GM15510 (cell line): ENCODE measurements at regions not wholly inside any gene's neighbourhood (a gene's known extent, or its start where the extent isn't known, plus 50 kb on each side); places are given as distances from the start of the nearest gene placed in this dataset.

ENCODE experiments used
- POLR2A ChIP-seq: IDR thresholded peaks from 3 replicates; pipeline ENCODE4 v1.6.1; 2011; ENCODE audit warnings: borderline replicate concordance; ENCODE audit not compliant: insufficient read length; ENCODE audit errors: extremely low read depth

- no peak for TF ChIP-seq POLR2A
These were observed 473.0 kb downstream of the CD83 start for GRCh38 chr6:14590586-14590985.

DNA sequence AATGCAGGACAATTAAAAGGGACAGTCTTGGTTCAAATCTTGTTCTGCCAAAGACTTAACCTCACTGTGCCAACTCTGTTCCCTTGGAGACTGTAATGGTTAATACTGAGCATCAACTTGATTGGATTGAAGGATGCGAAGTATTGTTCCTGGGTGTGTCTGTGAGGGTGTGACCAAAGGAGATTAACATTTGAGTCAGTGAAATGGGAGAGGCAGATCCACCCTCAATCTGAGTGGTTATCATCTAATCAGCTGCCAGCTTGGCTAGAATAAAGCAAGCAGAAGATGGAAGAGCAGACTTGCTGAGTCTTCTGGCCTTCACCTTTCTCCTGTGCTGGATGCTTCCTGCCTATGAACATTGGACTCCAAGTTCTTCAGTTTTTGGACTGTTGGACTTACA is 474.4 kb downstream of the CD83 start:
- no peak for TF ChIP-seq POLR2A

- no peak for TF ChIP-seq POLR2A
These were observed 475.7 kb downstream of the CD83 start for GRCh38 chr6:14593286-14593685.

DNA sequence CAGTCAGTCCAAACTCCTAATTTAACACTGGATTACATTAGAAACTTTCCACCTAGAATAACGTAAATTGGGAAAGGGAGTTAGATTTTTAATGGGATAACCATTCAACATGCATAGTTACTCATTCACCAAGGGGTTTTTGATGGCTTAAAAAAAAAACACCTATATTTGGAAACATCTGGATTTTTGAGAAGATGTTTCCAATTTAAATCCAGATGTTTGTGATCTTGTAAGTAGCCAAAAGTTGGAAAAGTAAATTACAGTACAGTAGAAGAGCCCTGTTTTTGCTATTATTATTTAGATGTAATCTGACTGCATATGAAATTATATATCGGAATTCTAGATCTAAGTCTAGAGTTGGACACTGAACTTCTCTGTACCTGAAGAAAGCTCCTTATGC is 478.2 kb downstream of the CD83 start:
- TF ChIP-seq POLR2A: no peak

DNA sequence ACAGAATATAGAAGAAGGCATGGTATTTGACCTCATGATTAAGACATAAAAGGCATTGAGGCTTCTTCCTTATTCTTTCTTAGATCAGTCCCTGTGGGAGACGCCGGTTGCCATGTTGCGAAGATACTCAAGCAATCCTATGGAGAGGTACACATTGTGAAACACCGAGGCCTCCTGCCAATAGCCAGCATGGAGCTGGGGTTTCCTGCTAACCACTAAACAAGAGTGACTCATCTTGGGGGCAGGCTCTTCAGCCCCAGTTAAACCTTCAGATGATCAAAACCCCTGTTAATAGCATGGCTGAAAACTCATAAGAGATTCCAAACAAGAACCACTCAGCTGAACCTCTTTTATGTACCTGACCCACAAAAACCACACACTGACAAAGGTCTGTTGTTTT is 478.8 kb downstream of the CD83 start:
- TF ChIP-seq POLR2A: no peak

DNA sequence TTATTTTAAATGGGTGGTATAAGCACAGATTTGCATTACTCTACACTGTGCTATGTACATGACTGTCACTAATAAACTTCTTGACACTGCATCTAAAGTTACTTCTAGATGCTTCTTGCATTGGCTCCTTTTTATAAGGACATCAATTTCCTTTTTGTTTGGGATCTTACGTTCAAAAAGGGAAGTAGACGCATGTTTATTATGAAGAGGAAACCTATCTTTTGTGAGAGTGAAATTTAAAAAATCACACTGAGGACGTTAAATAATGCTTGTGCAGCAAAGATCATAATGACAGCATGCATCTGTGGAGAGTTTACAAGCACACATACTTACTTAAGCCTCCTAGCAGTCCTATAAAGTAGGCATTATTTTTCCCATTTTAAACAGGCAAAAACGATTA is 479.5 kb downstream of the CD83 start:
- TF ChIP-seq POLR2A: no peak

GRCh38 chr6:14598017-14598864 is 480.7 kb downstream of the CD83 start:
- TF ChIP-seq POLR2A: no peak

- no peak for TF ChIP-seq POLR2A
These were observed 483.9 kb downstream of the CD83 start for GRCh38 chr6:14601490-14601889.

DNA sequence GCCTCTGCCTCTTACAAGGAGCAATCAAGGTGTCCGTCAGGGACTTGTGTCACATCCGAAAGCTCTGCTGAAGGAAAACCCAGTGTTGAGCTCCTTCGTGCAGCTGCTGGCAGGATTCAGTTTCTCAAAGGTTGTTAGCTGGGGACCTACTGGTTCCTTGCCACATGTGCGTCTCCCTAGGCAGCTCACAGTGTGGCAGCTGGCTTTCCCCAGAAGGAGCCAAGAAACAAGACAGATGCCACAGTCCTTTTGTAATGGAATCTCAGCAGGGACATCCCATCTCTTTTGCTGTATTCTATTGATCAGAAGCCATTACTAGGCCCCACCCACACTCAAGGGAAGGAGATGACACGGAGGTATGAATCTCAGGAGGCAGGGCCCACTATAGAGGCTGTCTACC is 488.8 kb downstream of the CD83 start:
- TF ChIP-seq POLR2A: no peak

GRCh38 chr6:14610141-14610540 is 492.6 kb downstream of the CD83 start:
- TF ChIP-seq POLR2A: no peak

DNA sequence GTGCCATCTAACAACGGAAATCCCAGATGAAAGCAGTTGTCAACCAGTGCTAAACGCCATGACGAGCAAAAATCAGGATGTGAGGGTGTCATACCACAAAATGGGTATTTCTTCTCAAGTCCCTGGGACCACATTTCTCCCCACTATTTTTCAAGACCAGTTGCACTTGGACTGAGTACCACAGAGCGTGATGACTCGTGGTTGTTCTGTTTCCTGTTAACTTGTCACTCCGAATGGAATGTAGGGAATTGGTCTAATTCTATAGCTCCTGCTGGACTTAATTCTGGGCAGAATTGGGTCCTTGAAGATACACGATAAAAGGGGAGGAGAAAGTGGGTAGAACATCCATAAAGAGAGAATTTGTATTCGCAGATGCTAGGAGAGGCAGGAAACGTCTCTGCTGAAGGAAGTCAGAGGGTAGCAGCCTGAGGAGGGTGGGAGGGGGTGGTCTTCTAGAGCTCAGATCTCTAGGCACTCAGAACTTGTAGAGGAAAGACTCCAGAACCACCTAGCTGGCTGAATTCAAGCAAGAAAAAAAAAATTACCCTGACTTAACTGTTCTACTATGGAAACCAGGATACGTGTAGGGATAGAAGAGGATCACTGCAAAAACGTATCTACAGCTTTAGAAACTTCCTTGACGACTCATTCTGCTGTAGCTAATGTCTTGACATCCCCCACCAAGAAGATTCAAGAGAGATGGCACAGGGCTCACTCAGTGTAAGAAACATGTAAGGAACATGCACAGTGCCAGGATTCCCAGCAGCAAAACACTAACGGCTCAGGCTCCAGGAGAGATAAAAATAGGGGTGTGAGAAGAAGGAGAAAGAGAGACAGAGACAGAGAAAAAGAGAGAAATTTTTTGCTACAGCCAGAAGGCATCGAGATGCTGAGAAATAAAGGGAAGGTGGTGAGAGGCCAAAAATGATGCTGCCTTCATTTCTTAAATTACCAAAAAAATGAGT is 494.7 kb downstream of the CD83 start:
- no peak for TF ChIP-seq POLR2A

- no peak for TF ChIP-seq POLR2A
These were observed 497.1 kb downstream of the CD83 start for GRCh38 chr6:14614631-14615030.

GRCh38 chr6:14616656-14617055 is 499.1 kb downstream of the CD83 start:
- TF ChIP-seq POLR2A: no peak

GRCh38 chr6:14618759-14619418 is 501.3 kb downstream of the CD83 start:
- no peak for TF ChIP-seq POLR2A

GRCh38 chr6:14619419-14619781 is 501.8 kb downstream of the CD83 start:
- TF ChIP-seq POLR2A: no peak

- TF ChIP-seq POLR2A: no peak
These were observed 502.9 kb downstream of the CD83 start for GRCh38 chr6:14620522-14620921.

- no peak for TF ChIP-seq POLR2A
These were observed 503.9 kb downstream of the CD83 start for GRCh38 chr6:14621518-14621917.
